DLD1 (cell line): ENCODE measurements at regions not wholly inside any gene's neighbourhood (a gene's known extent, or its start where the extent isn't known, plus 50 kb on each side); places are given as distances from the start of the nearest gene placed in this dataset.

Experiments
- in situ Hi-C: cut with HindIII; loops from 2 replicates; pipeline ENCODE4 v1.10.0; 2017; ENCODE audit warnings: low sequenced_read_pairs

DNA sequence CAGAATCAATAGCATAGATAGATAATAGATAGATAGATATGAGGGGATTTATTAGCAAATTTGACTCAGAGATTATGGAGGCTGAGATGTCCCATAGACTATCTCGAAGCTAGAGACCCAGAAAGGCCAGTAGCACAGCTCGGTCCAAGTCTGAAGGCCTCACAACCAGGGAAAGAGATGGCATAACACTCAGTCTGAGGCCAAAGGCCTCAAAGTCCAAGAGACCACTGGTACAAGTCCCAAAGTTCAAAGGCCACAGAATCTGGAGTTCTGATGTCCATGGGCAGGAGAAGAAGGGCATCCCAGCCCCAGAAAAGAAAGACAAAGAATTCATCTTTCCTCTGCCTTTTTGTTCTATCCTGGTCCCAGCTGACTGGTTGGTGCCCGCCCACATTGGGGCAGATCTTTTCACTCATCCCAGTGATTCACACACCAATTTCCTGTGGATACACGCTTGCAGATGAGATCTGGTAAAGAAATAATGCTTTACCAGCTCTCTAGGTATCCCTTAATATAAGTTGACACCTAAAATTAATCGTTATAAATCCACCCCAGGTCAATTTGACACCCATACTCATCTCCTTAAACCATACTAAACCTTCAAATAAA is 127.8 kb upstream of the FBN2 start:
- in situ Hi-C loops, result no loop called here

DNA sequence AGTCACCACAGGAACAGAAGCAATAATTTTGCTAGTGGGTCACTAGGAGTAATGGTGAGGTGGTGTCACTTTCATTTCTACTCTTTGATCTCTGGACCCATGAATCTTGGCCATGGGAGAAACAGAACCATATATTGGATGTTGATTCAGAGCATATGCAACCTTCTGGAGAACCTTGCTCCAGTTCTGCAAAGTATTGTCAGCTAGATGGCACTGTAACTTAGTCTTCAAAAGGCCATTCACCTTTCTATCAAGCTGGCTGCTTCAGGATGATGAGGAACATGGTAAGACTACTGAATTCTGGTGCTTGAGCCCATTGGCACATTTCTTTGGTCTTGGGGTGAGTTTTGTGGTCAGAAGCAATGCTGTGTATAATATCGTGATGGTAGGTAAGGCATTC is 129.1 kb upstream of the FBN2 start:
- in situ Hi-C loops, result no loop called here

DNA sequence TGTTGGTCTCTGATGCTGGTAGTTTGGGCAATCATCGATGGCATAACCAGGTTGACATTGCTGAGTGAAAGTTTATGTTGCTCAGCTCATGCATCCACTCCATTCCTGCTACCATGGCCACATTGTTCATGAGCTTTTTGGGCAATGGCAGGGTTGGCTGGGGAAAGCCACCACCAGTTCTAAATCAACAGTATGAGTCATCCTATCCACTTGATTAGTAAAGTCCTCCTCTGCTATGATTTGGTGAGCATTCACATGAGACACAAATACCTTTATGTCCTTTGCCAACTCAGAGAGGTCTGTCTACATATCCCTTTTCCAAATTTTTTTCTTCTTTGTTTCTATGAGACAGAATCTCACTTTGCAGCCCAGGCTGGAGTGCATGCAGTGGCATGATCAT is 129.7 kb upstream of the FBN2 start:
- in situ Hi-C loops, result no loop called here

DNA sequence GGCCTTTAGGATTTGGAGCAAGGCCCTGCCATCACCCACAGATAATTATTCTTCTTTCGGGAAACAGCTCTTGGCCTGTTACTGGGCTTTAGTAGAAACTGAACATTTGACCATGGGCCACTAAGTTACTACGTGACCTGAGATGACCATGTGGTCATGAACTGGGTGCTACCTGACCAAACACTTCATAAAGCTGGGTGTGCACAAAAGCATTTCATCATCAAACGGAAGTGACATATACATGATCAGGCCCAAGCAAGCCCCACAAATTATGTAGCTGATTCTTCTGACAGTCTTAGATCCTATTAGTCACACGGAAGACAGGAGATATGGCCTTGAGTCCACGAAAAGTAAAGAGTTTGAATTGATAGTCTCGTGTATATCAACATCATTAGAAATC is 130.9 kb upstream of the FBN2 start:
- in situ Hi-C loops, result no loop called here

DNA sequence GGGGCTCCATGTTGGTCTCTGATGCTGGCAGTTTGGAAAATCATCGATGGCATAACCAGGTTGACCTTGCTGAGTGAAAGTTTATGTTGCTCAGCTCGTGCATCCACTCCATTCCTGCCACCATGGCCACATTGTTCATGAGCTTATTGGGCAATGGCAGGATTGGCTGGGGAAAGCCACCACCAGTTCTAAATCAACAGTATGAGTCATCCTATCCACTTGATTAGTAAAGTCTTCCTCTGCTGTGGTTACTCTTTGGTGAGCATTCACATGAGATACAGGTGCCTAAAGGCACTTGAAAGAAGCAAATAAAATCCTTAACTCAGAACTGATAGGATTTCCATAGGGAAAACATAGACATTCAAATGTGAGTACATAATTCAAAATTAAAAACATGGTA is 131.8 kb upstream of the FBN2 start:
- in situ Hi-C loops, result no loop called here

DNA sequence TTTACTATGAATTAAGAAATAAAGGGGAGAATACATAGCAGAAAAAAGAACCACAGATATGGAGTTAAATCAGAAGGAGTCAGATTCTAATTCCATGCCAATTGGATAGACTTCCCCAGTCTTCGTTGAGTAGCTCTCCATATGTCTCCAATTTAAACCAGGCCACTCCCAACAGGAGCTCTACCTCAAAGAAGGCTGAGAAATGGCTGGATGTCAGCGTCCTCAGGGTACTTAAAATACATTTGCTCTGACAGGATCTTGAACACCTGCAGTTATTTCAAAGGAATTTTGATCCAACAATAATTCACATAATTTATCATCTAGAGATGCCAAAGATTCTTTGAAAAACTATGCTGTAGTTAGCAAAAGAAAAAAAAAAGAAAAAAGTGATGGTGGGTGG is 133.9 kb upstream of the FBN2 start:
- in situ Hi-C loops, result no loop called here

DNA sequence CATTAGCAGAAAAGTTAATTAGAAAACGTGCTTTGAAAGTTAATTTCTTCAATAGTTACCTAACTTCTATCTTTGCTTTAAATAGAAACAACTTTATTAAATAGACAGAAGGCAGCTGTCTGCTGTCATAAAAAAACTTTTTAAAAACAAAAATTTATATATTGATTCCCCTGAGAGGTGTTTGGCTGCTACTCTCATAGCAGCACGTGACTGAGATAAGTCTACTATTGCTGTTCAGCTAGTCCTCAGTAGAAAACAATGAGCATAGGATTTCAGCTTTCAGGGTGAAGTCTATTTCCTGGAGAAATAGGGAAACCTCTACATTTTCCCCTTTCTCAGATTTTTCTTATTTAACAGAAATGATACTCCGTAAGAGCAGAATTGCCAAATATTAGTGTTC is 135.0 kb upstream of the FBN2 start:
- in situ Hi-C loops, result no loop called here

DNA sequence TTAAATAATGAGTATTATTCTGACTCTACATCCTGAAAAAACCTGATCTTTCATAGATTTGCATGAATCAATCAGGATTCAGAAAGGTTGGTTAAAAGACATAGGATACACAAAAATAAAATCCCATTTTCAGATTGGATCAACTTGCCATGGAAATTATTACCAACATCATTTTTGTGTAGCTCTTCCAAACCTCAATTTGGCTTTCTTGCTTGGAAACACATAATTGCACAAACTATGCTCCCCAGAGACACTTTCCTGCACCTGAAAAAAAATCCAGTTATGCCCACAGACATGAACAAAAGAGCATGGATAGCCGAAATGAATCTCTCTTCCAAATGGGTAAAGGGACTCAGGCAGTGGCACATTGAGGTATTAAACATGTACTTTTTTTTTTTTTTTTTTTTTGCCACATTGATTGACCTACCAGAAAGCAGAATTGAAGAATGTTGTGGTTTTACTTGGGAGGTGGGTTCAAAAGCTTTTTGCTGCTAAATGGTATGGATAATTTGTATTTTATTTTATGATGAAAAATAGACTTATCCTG is 135.4 kb upstream of the FBN2 start:
- in situ Hi-C loops, result no loop called here

DNA sequence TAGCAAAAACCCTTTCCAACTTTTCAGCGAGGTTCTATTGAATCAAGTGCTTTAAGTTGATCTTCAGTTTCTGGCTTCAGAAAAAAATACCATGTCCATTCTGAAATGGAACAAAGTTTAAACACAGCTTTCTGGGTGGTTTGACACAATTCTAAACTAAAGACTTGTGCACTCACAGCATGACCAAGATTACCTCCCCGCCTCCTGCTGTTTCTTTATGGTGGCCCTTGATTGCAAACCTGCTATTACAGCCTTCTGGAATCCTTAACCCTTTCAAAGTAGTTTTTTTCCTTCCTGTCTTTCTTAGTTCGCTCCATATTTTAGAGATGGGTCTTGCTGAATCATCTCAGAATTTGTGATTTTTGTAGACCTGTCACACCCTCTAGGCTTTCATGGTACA is 135.9 kb upstream of the FBN2 start:
- in situ Hi-C loops, result no loop called here

DNA sequence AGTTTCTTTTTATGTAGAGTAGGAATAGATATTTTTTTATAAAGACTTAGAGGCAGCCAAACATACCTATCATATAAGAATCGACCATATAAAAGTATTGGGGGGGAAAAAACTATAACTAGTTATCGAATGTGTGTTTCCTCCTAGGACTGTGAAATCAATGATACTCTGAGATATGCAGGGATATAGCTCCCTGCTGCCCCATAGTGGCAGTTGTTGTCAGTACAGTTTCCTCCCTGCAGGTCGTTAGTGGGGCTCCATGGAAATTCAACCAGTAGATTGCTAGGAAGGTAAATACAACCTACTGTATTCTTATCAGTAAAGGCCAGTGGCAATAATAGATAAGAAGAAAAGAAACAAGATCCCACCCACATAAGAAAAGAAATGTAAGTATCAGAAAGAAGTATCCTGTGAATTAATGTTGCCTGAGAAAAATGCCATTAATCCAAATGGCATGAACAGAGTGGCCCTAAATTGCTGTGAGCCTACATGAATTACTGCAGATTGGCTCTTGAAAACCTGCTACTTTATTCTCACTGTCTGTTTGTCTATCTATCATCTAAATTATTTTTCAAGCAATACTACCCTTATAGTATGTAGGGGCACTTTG is 136.9 kb upstream of the FBN2 start:
- in situ Hi-C loops, result no loop called here

DNA sequence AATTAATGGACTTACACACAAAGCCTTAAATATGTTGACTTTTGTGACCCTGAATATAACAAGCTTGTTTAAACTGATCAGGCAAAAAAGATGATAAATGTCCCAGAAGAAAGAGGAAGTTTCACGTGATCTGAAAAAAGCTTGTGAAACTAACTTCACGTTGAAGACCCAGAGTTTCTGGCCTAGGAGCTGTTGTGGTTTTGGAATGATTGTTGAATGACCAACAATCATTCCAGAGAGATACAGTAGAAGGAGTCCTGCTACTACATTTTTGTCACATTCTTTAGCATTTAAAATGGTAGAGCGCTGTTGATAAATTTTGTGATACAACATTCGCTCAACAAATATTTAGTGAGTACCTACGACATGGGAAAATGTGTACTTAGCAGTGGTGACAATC is 143.1 kb upstream of the FBN2 start:
- in situ Hi-C loops, result no loop called here

DNA sequence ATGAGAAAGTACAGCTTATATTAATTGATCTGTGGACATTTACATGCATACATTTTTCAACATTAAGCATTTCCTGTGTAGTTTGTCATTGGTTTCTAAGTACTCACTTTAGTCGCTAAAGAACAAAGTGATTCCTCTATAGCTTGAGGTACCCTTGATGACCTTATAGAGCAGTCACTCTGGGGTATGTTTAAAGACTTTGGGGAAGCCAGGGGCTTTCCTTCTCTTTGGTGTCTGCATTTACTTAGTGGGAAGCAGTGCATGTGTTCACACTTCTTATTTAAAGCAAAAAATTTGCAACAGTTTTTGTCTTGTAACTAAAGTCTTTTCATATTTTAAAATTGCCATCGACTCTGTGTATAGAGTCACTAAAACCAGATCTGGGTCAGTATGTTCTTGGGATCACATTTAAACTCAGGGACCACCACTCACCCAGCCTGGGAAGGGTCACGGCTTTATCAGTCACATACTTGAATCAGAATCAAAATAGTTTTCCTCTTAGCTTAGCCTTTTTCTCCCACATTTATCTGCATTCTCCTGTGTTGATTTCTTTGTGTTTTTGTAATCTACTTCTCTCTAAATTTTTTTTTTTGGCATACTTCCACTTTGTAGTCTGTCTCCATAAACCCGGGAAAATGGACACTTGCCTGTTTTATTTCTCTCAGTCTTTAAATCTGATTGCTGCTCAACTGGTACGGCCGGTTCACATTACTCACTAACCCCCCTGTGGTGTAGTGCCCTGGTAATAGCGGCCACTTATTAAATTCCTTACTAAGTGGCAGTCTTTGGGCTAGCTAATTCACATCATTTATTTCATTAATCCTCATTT is 143.9 kb upstream of the FBN2 start:
- in situ Hi-C loops, result no loop called here

DNA sequence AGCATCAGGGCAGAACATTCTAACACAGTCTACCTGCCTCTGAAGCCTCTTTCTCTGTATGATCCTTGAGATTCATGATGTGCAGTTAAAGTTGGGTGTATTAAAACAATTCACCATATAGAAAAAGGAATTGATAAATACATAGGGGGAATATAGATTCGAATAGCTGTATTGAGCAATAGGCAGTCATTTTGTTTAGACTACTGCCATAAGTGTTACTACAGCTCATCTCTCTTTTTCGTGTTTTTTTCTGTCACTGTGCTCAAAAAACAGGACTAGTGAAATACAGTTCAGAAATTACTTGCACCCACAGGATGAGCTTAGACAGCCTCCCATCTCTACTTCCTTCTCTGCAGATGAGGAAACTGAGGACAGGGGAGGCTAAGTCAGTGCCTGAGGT is 144.6 kb upstream of the FBN2 start:
- in situ Hi-C loops, result no loop called here

DNA sequence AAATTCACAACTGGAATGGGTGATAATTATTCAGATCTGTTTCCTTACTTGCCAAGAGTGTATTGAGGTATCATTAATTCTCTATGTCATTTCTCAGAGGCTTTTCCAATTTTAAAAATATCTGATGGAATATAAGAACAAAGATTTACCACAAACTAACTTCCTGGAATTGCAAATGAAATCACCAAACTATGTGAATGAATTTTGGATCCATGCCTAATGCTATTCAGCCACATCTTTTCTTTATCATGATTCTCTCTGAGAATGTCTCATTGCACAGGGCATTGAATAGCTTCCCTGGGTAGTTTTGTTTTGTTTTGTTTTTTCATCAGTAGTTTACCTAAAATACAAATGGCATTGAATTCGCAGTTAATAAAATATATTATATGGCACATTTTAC is 146.9 kb upstream of the FBN2 start:
- in situ Hi-C loops, result loop anchor here (5.0 kb wide), 1 partner anchor 58 kb away; no protein-coding TSS in a partner anchor

DNA sequence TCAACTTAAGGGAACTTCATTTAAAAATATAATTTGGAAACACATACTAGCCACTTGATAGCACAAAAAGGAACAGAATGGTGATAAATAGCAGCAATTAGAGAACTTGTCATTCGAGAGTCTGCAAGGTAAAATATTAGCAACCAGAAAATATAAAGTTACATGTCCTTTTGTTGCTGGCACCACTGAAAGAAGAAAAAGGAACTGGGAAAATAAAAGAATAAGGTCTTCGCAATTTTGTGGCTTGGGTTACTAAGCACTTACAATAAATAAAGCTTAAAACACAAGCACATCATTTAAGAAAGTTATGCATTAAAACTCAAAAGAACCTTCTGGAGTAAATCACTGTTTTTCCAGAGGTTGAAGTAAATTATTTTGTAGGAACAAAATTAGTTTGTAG is 149.9 kb upstream of the FBN2 start:
- in situ Hi-C loops, result loop anchor here (5.0 kb wide), 1 partner anchor 61 kb away; no protein-coding TSS in a partner anchor

DNA sequence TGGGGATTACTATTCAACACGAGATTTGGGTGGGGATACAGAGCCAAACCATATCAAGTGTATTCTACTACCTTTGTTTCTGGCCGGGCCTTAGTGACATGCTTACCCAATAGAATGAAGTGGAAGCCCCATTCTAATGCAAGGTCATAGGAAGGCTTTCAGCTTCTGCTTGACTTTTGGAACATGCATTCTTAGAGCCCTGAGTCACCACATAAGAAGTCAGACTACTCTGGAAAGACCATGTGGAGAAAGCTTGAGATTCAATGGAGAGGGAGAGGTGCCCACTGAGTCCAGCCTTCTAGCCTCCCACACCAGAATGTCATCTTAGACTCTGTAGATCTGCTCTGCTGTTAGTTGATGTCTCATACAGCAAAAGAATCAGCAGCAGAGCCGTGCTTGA is 155.7 kb upstream of the FBN2 start:
- in situ Hi-C loops, result no loop called here

DNA sequence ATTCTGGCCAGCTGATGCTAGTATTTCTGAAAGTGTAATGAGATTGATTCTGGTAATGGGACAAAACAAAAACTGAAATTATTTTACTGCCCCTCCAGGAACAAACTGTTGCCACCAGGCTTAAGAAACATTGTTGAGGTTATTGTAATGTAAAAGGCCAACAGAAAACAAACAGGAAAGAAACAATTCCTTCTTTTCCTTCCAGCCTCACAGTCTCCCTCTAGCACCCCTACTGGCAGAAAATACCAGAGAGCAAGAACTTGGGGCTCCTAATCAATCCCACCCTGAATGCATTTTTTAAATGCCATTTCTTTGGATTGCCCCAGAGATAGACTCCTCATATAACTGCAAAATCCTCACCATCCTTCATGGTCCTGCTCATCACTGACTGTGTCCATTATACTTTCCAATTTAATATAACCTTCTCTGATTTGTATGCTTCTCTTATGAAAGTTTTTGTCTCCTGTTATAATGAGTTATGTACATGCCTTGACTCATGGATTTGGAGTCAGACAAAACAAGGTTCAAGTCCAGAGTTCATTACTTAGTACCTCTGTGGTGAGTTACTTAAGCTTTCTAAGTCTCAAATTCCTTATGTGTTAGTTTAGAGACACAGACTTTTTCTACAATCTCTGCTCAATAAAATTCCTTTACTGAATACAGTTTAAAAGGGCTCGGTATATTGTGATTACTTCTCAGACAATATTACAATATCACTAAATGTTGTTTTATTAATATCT is 157.9 kb upstream of the FBN2 start:
- in situ Hi-C loops, result no loop called here

DNA sequence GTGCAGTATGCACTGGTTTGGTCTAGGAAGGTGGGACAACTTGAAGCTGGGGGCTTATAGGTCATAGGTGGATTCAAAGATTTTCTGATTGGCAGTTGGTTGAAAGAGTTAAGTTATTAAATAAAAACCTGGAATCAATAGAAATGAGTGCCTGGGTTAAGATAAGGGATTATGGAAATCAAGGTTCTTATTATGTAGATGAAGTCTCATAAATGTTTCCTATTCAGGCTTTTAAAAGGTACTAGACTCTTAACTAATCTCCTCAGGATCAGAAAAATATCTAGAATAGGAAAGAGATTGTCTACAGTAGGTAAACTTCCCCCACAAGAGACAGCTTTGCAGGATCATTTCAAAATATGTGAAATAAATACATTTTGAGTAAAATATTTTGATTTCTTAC is 163.3 kb upstream of the FBN2 start:
- in situ Hi-C loops, result no loop called here

DNA sequence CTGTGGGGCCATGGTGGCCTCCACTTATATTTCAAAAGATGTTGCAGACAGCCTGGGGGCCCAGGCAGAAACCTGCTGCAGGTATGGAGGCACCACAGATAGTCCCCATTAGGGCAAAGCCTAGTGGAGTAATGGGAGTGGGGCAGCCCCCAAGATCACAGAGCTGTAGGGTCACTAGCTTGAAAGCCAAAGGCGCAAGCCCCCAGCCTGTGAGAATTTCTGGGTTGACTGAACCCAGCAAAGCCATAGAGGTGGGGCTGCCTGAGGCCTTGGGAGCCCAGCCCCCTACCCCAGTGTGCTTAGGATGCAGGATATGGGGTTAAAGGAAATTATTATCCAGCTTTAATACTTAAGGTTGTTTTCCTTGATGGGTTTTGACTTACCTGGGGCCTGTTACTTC is 165.3 kb upstream of the FBN2 start:
- in situ Hi-C loops, result no loop called here

DNA sequence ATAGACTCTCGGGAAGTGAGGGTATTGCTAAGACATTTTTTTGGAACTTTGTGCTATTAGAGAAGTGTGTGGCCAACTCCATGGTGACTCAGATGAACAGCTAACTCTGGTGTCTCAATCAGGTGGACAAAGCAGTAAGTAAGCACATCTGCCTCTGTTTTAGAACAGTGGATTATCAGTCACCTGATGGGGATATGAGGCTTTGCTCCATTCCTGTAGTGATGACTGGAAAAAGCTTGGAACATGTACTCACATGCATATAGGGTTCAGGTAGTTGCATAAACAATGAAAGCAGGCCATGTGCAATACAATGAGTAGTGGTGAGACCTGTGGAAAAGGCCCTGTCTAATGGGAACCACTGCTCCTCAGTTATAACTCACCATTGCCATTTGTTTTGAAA is 168.2 kb upstream of the FBN2 start:
- in situ Hi-C loops, result no loop called here

DNA sequence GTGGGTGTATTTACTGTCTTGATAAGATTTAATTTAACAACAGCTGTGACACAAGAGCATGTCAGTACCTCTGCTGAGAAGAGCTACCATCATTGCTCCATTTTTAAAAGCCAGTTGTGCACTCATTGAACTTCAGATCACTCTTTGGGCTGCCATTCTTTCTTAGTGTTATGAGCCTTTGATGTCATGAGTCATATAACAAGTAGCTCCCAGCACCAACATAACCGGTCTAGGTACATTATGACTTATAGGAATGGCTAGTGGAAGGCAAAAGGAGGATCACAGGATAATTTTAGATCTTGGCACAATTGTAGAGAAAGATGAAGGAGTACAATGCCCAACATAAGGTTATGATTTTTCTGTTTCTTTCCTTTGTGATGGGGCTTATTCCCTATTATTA is 170.8 kb upstream of the FBN2 start:
- in situ Hi-C loops, result no loop called here
